Keratinocyte (primary cell): ENCODE measurements at regions not wholly inside any gene's neighbourhood (a gene's known extent, or its start where the extent isn't known, plus 50 kb on each side); places are given as distances from the start of the nearest gene placed in this dataset.

Experiments used
- DNase-seq: peaks from one replicate; pipeline ENCODE4 v3.0.0-alpha.2; 2011; ENCODE audit warnings: low read depth, missing footprints, low spot score
- FAIRE-seq: peaks from 2 replicates; lab custom pipeline; 2011; peaks lifted over from hg19 to GRCh38; lab: Jason Lieb, UNC
- H2AFZ ChIP-seq: 2 replicates; pipeline ENCODE4 v1.6.0; 2012; ENCODE audit warnings: low read length, control low read depth, inconsistent platforms; ENCODE audit not compliant: control insufficient read depth
- H3K27ac ChIP-seq: 2 replicates; pipeline ENCODE4 v1.5.1; 2011; ENCODE audit warnings: low read length; ENCODE audit not compliant: control insufficient read depth, insufficient read depth
- H3K27me3 ChIP-seq: 3 replicates; pipeline ENCODE4 v1.6.0; 2011; ENCODE audit warnings: low read length; ENCODE audit not compliant: control insufficient read depth, insufficient read depth; ENCODE audit errors: extremely low read depth
- H3K36me3 ChIP-seq, 2 experiments: 2 replicates in 1 of 2; 3 replicates in 1 of 2; pipeline ENCODE4 v1.5.1; 2011; ENCODE audit warnings: low read length in 2 of 2, mild to moderate bottlenecking in 1 of 2; ENCODE audit not compliant: control insufficient read depth in 2 of 2, insufficient read depth in 2 of 2; ENCODE audit errors: extremely low read depth in 1 of 2
- H3K4me1 ChIP-seq: 3 replicates; pipeline ENCODE4 v1.5.1; 2011; ENCODE audit warnings: low read length; ENCODE audit not compliant: control insufficient read depth, insufficient read depth; ENCODE audit errors: extremely low read depth
- H3K4me2 ChIP-seq: 3 replicates; pipeline ENCODE4 v1.6.0; 2011; ENCODE audit warnings: low read depth, low read length; ENCODE audit not compliant: control insufficient read depth, insufficient read depth; ENCODE audit errors: extremely low read depth
- H3K4me3 ChIP-seq, 3 experiments: fragments of 200-600 bp in 1 of 3; sonication (generic) in 1 of 3; 2 replicates in 2 of 3; 3 replicates in 1 of 3; pipeline ENCODE4 v1.5.1; 2011 to 2016; ENCODE audit warnings: low read length in 3 of 3, mild to moderate bottlenecking in 3 of 3, control low read depth in 2 of 3, inconsistent platforms in 1 of 3, low read depth in 1 of 3, mixed read lengths in 1 of 3, mixed run types in 1 of 3, moderate library complexity in 1 of 3; ENCODE audit not compliant: control insufficient read depth in 2 of 3, insufficient read depth in 2 of 3; ENCODE audit errors: extremely low read depth in 1 of 3
- H3K79me2 ChIP-seq: 2 replicates; pipeline ENCODE4 v1.6.0; 2012; ENCODE audit warnings: low read length; ENCODE audit not compliant: control insufficient read depth, insufficient read depth
- H3K9ac ChIP-seq: 3 replicates; pipeline ENCODE4 v1.6.0; 2011; ENCODE audit warnings: low read length; ENCODE audit not compliant: control insufficient read depth, insufficient read depth; ENCODE audit errors: extremely low read depth
- H3K9me1 ChIP-seq: 3 replicates; pipeline ENCODE4 v1.6.0; 2011; ENCODE audit warnings: low read length; ENCODE audit not compliant: control insufficient read depth, insufficient read depth; ENCODE audit errors: extremely low read depth
- H3K9me3 ChIP-seq: 2 replicates; pipeline ENCODE4 v1.5.1; 2012; ENCODE audit warnings: low read depth, low read length; ENCODE audit not compliant: control insufficient read depth
- H4K20me1 ChIP-seq: 3 replicates; pipeline ENCODE4 v1.6.0; 2011; ENCODE audit warnings: low read length; ENCODE audit not compliant: control insufficient read depth, insufficient read depth; ENCODE audit errors: extremely low read depth
- EZH2 ChIP-seq: IDR thresholded peaks from one replicate; pipeline ENCODE4 v1.6.1; 2012; ENCODE audit warnings: inconsistent platforms, mild to moderate bottlenecking, low read length, moderate library complexity
- dilution Hi-C: fragments of 300-500 bp; cut with MboI; formaldehyde crosslinking; loops from one replicate; pipeline ENCODE4 v1.7.0; 2020; ENCODE audit warnings: low sequenced_read_pairs; ENCODE audit not compliant: extremely low pct_ligation_motif_present
- TF ChIP-seq, protein P1 (sequence below), 3 experiments: IDR thresholded peaks in 1 of 3; conservative IDR thresholded peaks in 1 of 3; optimal IDR thresholded peaks in 1 of 3; 2 replicates in 2 of 3; 3 replicates in 1 of 3; pipeline versions ENCODE3 to v1.5.1; 2011; ENCODE audit warnings: low read length in 3 of 3, mild to moderate bottlenecking in 3 of 3, moderate library complexity in 2 of 3, control low read depth in 1 of 3, inconsistent platforms in 1 of 3; ENCODE audit not compliant: insufficient read depth in 2 of 3; ENCODE audit errors: extremely low read depth in 1 of 3

GRCh38 chr3:124322309-124322880 is 330.5 kb upstream of the ROPN1 start:
- TF ChIP-seq, protein P1, sequence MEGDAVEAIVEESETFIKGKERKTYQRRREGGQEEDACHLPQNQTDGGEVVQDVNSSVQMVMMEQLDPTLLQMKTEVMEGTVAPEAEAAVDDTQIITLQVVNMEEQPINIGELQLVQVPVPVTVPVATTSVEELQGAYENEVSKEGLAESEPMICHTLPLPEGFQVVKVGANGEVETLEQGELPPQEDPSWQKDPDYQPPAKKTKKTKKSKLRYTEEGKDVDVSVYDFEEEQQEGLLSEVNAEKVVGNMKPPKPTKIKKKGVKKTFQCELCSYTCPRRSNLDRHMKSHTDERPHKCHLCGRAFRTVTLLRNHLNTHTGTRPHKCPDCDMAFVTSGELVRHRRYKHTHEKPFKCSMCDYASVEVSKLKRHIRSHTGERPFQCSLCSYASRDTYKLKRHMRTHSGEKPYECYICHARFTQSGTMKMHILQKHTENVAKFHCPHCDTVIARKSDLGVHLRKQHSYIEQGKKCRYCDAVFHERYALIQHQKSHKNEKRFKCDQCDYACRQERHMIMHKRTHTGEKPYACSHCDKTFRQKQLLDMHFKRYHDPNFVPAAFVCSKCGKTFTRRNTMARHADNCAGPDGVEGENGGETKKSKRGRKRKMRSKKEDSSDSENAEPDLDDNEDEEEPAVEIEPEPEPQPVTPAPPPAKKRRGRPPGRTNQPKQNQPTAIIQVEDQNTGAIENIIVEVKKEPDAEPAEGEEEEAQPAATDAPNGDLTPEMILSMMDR (optimal IDR thresholded peaks at IDR 0.05 in 1 of 3, IDR thresholded peaks at IDR 0.05 in 1 of 3, conservative IDR thresholded peaks at IDR 0.05 in 1 of 3; ENCODE audit: extremely low read depth in 1 of 3, insufficient read depth in 2 of 3, low read length in 3 of 3), result no peak
- no peak for TF ChIP-seq EZH2
- DNase-seq (no peak), FAIRE-seq (no peak)
- Histone ChIP-seq H3K27ac (no peak overlapping the region), H3K79me2 (no peaks in the 10 kb centered on the region), H3K9me1 (no peaks in the 10 kb centered on the region), H4K20me1 (no peaks in the 10 kb centered on the region), H3K36me3 (no peaks in the 10 kb centered on the region), H3K4me2 (no peak overlapping the region), H2AFZ (no peak overlapping the region), H3K4me3 (no peak overlapping the region), H3K27me3 (no peaks in the 10 kb centered on the region), H3K4me1 (no peaks in the 10 kb centered on the region), H3K9ac (no peak overlapping the region), H3K9me3 (no peaks in the 10 kb centered on the region)
- dilution Hi-C loops, result no loop called here

DNA sequence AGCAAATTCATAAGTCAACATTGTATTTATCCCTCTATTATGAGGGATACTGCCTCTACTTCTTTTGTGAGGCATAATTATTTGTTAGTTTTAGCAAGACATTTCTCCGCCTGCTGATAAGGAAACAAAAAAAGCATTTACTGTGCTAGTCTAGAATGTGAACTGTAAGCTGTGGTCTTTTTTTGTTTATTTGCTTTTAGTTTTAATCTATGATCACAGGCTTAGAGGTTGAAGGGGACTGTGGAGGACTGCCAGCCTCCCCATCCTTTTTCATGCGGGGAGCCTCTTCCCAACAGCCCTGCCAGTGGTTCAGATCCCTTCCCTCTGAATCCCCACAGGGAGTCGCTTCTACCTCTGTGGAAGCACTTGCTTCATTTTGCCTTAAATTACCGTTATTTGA is 331.0 kb upstream of the ROPN1 start:
- H3K27me3 ChIP-seq, result no peaks in the 10 kb centered on the region
- H3K4me1 ChIP-seq, result no peaks in the 10 kb centered on the region
- TF ChIP-seq, protein P1 (optimal IDR thresholded peaks at IDR 0.05 in 1 of 3, IDR thresholded peaks at IDR 0.05 in 1 of 3, conservative IDR thresholded peaks at IDR 0.05 in 1 of 3; ENCODE audit: extremely low read depth in 1 of 3, insufficient read depth in 2 of 3, low read length in 3 of 3), result no peak
- TF ChIP-seq EZH2, result no peak
- FAIRE-seq, result no peak
- dilution Hi-C loops, result no loop called here
- H3K36me3 ChIP-seq, result no peaks in the 10 kb centered on the region
- H3K27ac ChIP-seq, result no peak overlapping the region
- no peaks in the 10 kb centered on the region for H3K79me2 ChIP-seq
- H3K9ac ChIP-seq, result no peak overlapping the region
- no peaks in the 10 kb centered on the region for H4K20me1 ChIP-seq
- no peak overlapping the region for H3K4me3 ChIP-seq
- H3K9me3 ChIP-seq, result no peaks in the 10 kb centered on the region
- H2AFZ ChIP-seq, result no peak overlapping the region
- H3K9me1 ChIP-seq, result no peaks in the 10 kb centered on the region
- no peak for DNase-seq
- H3K4me2 ChIP-seq, result no peak overlapping the region
